K562 (cell line): ENCODE measurements at regions not wholly inside any gene's neighbourhood (a gene's known extent, or its start where the extent isn't known, plus 50 kb on each side); places are given as distances from the start of the nearest gene placed in this dataset.
A peak's percentile ranks its signal among the peaks of the same experiment; 100 is the strongest.

Experiments used
- ATAC-seq: fragments of 200-7000 bp; cut with Tn5 transposase; 3 replicates; pipeline ENCODE4 v1.9.1; 2020; ENCODE audit warnings: moderate library complexity
- BruUV-seq: library from RNA; stranded (reverse); fragments of 400-500 nt; replicated peaks from 2 replicates; lab custom pipeline; 2021; lab: Mats Ljungman, UMichigan
- CTCF ChIA-PET: fragments of 300-600 bp; formaldehyde crosslinking; extraction: SDS; loops from one replicate; lab custom pipeline; 2021; ENCODE audit warnings: low intra/inter-chr PET ratio; lab: Yijun Ruan, JAX
- POLR2A ChIA-PET: fragments of 300-600, 350-650 bp; sonication (Branson Sonifier 250); formaldehyde crosslinking; extraction: SDS; loops from one replicate; lab custom pipeline; 2021; ENCODE audit warnings: antibody characterized with exemption, inconsistent platforms; lab: Yijun Ruan, JAX
- DNase-seq, 4 experiments: peaks; one replicate each; pipeline versions ENCODE4 v3.0.0 to v3.0.0-alpha.2; 2011 to 2018; ENCODE audit warnings: low spot score in 3 of 4, mixed read lengths in 3 of 4; ENCODE audit errors: extremely low read depth in 1 of 4
- FAIRE-seq: peaks from 2 replicates; lab custom pipeline; 2011; peaks lifted over from hg19 to GRCh38; lab: Jason Lieb, UNC
- H2AFZ ChIP-seq: 2 replicates; pipeline ENCODE4 v1.6.0; 2011; ENCODE audit warnings: low read depth, low read length, control low read depth, inconsistent platforms
- H3K27ac ChIP-seq: fragments of 200-600 bp; 3 replicates; pipeline ENCODE4 v1.8.0; 2011; ENCODE audit warnings: low read depth, mild to moderate bottlenecking, control low read depth, inconsistent platforms, low read length, moderate library complexity, mixed read lengths; ENCODE audit errors: extremely low read depth
- H3K27me3 ChIP-seq, 2 experiments: fragments of 300-600 bp in 1 of 2; 2 replicates in 1 of 2; 3 replicates in 1 of 2; pipeline versions ENCODE4 v1.6.0 to v1.8.0; 2011; ENCODE audit warnings: inconsistent platforms in 2 of 2, low read length in 2 of 2, mild to moderate bottlenecking in 1 of 2, mixed read lengths in 1 of 2, moderate library complexity in 1 of 2; ENCODE audit not compliant: control insufficient read depth in 2 of 2, insufficient read depth in 2 of 2
- H3K36me3 ChIP-seq: fragments of 300-600 bp; 3 replicates; pipeline ENCODE4 v1.8.0; 2011; ENCODE audit warnings: mild to moderate bottlenecking, low read length, inconsistent platforms; ENCODE audit not compliant: control insufficient read depth, insufficient read depth
- H3K4me1 ChIP-seq, 2 experiments: fragments of 200-600 bp in 1 of 2; replicated peaks in 1 of 2; 2 replicates in 1 of 2; 3 replicates in 1 of 2; pipeline versions ENCODE4 v1.5.1 to v1.8.0; 2011; ENCODE audit warnings: inconsistent platforms in 2 of 2, low read length in 2 of 2, mild to moderate bottlenecking in 1 of 2, mixed read lengths in 1 of 2, moderate library complexity in 1 of 2; ENCODE audit not compliant: control insufficient read depth in 2 of 2, insufficient read depth in 2 of 2
- H3K4me2 ChIP-seq: 2 replicates; pipeline ENCODE4 v1.6.1; 2011; ENCODE audit warnings: low read length, control low read depth, inconsistent platforms, mixed read lengths; ENCODE audit not compliant: insufficient read depth
- H3K4me3 ChIP-seq: fragments of 200-600 bp; sonication (generic), shearing (Covaris generic); 2 replicates; pipeline ENCODE4 v1.5.1; 2016; ENCODE audit warnings: control low read depth, inconsistent platforms
- H3K79me2 ChIP-seq: fragments of 200-600 bp; 3 replicates; pipeline ENCODE4 v1.8.0; 2011; ENCODE audit warnings: low read length, inconsistent platforms; ENCODE audit not compliant: control insufficient read depth, insufficient read depth
- H3K9ac ChIP-seq, 2 experiments: 2 replicates each; pipeline versions ENCODE4 v1.6.0 to v1.6.1; 2011; ENCODE audit warnings: low read depth in 2 of 2, low read length in 2 of 2, control low read depth in 1 of 2, inconsistent platforms in 1 of 2, mild to moderate bottlenecking in 1 of 2, mixed read lengths in 1 of 2; ENCODE audit not compliant: insufficient read depth in 1 of 2
- H3K9me1 ChIP-seq: one replicate; pipeline ENCODE4 v1.6.0; 2011; ENCODE audit warnings: inconsistent platforms, mild to moderate bottlenecking, low read length, moderate library complexity; ENCODE audit not compliant: control insufficient read depth, insufficient read depth
- H3K9me3 ChIP-seq: replicated peaks from 2 replicates; pipeline ENCODE4 v1.5.1; 2011; ENCODE audit warnings: low read depth, low read length, inconsistent platforms; ENCODE audit not compliant: control insufficient read depth, insufficient read depth
- H4K20me1 ChIP-seq: replicated peaks from 2 replicates; pipeline ENCODE4 v1.6.1; 2011; ENCODE audit warnings: low read length, inconsistent platforms, mixed read lengths; ENCODE audit not compliant: control insufficient read depth, insufficient read depth
- ETV1 ChIP-seq: fragments of 450-650 bp; conservative IDR thresholded peaks from 2 replicates; pipeline ENCODE4 v1.6.1; 2016; ENCODE audit warnings: missing genetic modification characterization, control low read depth, low read depth, missing compliant biosample characterization
- ILF3 ChIP-seq: fragments of 450-650 bp; IDR thresholded peaks from 2 replicates; pipeline ENCODE4 v1.6.1; 2018; ENCODE audit warnings: antibody characterized with exemption, mild to moderate bottlenecking, moderate library complexity, borderline replicate concordance
- PRDM10 ChIP-seq: fragments of 450-650 bp; IDR thresholded peaks from 2 replicates; pipeline ENCODE4 v1.6.1; 2018; ENCODE audit not compliant: partially characterized antibody
- RFX1 ChIP-seq: fragments of 450-650 bp; IDR thresholded peaks from 2 replicates; pipeline ENCODE4 v1.6.1; 2016; ENCODE audit warnings: mild to moderate bottlenecking, moderate library complexity
- RFX7 ChIP-seq: fragments of 250-450 bp; sonication (Bioruptor Pico); IDR thresholded peaks from 2 replicates; pipeline ENCODE4 v1.5.1; 2021; ENCODE audit warnings: mild to moderate bottlenecking
- SRF ChIP-seq, 2 experiments: fragments of 250-450, 450-650 bp in 1 of 2; sonication (Bioruptor Pico) in 1 of 2; sonication (generic) in 1 of 2; formaldehyde crosslinking; IDR thresholded peaks; 2 replicates each; pipeline versions ENCODE4 v1.5.0 to v1.5.1; 2020 to 2022; ENCODE audit warnings: mild to moderate bottlenecking in 1 of 2, missing genetic modification reagents in 1 of 2
- ZNF384 ChIP-seq: IDR thresholded peaks from 2 replicates; pipeline ENCODE4 v1.6.1; 2012; ENCODE audit warnings: low read depth, low read length, improper control_type of control experiment
- WGBS: fragments of 100-300 bp; shearing (Covaris generic); methylation state at CpG from one replicate; pipeline ENCODE4 v1.1.6; 2016; ENCODE audit warnings: low coverage, mixed read lengths; ENCODE audit not compliant: insufficient coverage; ENCODE audit errors: missing lambda C conversion rate; 5-methylcytosine and 5-hydroxymethylcytosine counted together
- in situ Hi-C: fragments of 300-500 bp; cut with MboI; formaldehyde crosslinking; loops from 4 replicates; pipeline ENCODE4 v1.15.0; 2018; ENCODE audit warnings: inconsistent platforms, mixed read lengths
- intact Hi-C: fragments of 100-400 bp; cut with micrococcal nuclease; formaldehyde crosslinking; loops from 2 replicates; pipeline ENCODE4 v1.14.2; 2022

GRCh38 chr18:30684825-30685481 is 357.6 kb downstream of the DSC3 start:
- Histone ChIP-seq H3K9ac (no peak overlapping the region), H3K4me2 (no peak overlapping the region), H3K27ac (no peak overlapping the region), H3K9me3 (no peaks in the 10 kb centered on the region), H3K9me1 (no peaks in the 10 kb centered on the region), H3K4me1 (peaks cover 0 to 12% of the 10 kb centered on the region in 2 experiments; a peak in 2 of 5 replicates), H3K4me3 (no peak overlapping the region), H3K36me3 (no peaks in the 10 kb centered on the region), H3K27me3 (no peaks in the 10 kb centered on the region), H3K79me2 (no peaks in the 10 kb centered on the region), H4K20me1 (no peaks in the 10 kb centered on the region), H2AFZ (peak overlapping the region; percentile 80)
- ChIA-PET CTCF (no interaction called here), POLR2A (interaction anchor here (0.6 to 1.0 kb wide), 2 partner anchors 9 to 90 kb away, joined by 3 read pairs; no protein-coding TSS in a partner anchor)
- peak; percentile 26 for FAIRE-seq
- BruUV-seq = no TSS peak
- intact Hi-C loops = no loop called here
- TF ChIP-seq ETV1 (tag) (0 out of 2 replicates have a peak, but pooled peaks have one; percentile 9), RFX7 (no peak), SRF (CRISPR knock-in tag; IDR thresholded peaks at IDR 0.05) (no peak), PRDM10 (peak; percentile 20), RFX1 (peak; percentile 75), ILF3 (no peak), ZNF384 (peak; percentile 84)
- peak; percentile 82 for ATAC-seq
- in situ Hi-C loops = no loop called here
- peak in 1 of 4 experiments; percentile 37 for DNase-seq
- WGBS = 22% methylated on average over 3 of the region's 3 CpGs
